SJSA1 (cell line): ENCODE measurements at regions not wholly inside any gene's neighbourhood (a gene's known extent, or its start where the extent isn't known, plus 50 kb on each side); places are given as distances from the start of the nearest gene placed in this dataset.
A peak's percentile ranks its signal among the peaks of the same experiment; 100 is the strongest.

Source experiments
- DNase-seq, 2 experiments: peaks; one replicate each; pipeline ENCODE4 v3.0.0-alpha.2; 2015 to 2020; ENCODE audit warnings: low spot score in 2 of 2, low read depth in 1 of 2
- H3K27ac ChIP-seq: fragments of 250-450 bp; sonication (Bioruptor Pico); 2 replicates; pipeline ENCODE4 v1.5.1; 2020; ENCODE audit warnings: mild to moderate bottlenecking, moderate library complexity
- H3K27me3 ChIP-seq: fragments of 250-450 bp; sonication (Bioruptor Pico); replicated peaks from 2 replicates; pipeline ENCODE4 v1.5.1; 2020; ENCODE audit warnings: mild to moderate bottlenecking, moderate library complexity
- H3K36me3 ChIP-seq: fragments of 250-450 bp; sonication (Bioruptor Pico); 2 replicates; pipeline ENCODE4 v1.5.1; 2020; ENCODE audit warnings: mild to moderate bottlenecking
- H3K4me1 ChIP-seq: fragments of 250-450 bp; sonication (Bioruptor Pico); replicated peaks from 2 replicates; pipeline ENCODE4 v1.6.1; 2021; ENCODE audit warnings: mild to moderate bottlenecking
- H3K4me3 ChIP-seq: fragments of 250-450 bp; sonication (Bioruptor Pico); 2 replicates; pipeline ENCODE4 v1.5.1; 2020; ENCODE audit warnings: mild to moderate bottlenecking
- H3K9me3 ChIP-seq: fragments of 250-450 bp; sonication (Bioruptor Pico); replicated peaks from 2 replicates; pipeline ENCODE4 v1.5.1; 2020; ENCODE audit warnings: mild to moderate bottlenecking

DNA sequence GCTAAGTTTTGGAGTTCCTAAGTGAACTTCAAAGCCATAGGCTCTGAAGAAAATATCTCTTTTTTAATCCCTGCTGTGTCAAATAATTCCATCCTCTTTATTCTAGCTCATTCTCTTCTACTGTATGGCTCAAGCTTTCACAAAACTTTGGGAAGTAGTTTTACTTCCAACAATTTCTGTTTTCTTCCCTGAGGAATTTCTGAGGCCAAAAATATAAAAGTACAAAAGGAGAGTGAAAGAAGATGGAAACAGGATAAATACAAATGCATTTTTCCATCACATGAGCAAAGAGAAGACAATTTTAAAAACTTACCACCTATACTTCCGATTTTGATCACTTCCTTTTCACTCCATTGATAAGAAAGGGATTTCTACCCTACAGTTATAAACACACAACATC, 585.7 kb upstream of the DAB2 start:
- DNase-seq = no peak
- H3K27ac ChIP-seq = no peak overlapping the region
- H3K9me3 ChIP-seq = 0 out of 2 replicates have a peak, but pooled peaks cover 2% of the 10 kb centered on the region
- H3K4me3 ChIP-seq = no peak overlapping the region
- no peaks in the 10 kb centered on the region for H3K36me3 ChIP-seq
- H3K4me1 ChIP-seq = no peaks in the 10 kb centered on the region
- H3K27me3 ChIP-seq = no peaks in the 10 kb centered on the region

GRCh38 chr5:40006260-40006659, 581.5 kb upstream of the DAB2 start:
- Histone ChIP-seq H3K27ac (no peak overlapping the region), H3K9me3 (0 out of 2 replicates have a peak, but pooled peaks cover 2% of the 10 kb centered on the region), H3K4me3 (no peak overlapping the region), H3K27me3 (no peaks in the 10 kb centered on the region), H3K4me1 (no peaks in the 10 kb centered on the region), H3K36me3 (no peaks in the 10 kb centered on the region)
- no peak for DNase-seq

DNA sequence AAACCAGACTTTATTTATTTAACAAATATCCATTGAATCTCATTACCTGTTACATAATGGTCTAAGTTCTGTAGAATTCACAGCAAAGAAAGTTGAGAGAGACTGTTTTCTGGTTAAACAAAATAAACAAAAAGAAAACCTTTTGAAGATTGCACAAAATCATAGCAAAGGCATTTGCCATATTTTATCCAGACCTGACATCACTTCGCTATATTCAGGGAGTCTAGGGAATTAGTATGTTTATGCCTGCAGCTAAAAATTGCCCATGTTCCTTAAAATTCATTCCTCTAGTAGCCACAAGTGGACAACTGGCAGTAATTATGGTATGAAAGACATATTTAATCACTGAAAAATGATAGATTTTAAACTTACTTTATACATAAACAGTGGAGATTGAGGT, 577.0 kb upstream of the DAB2 start:
- Histone ChIP-seq H3K9me3 (no peaks in the 10 kb centered on the region), H3K27me3 (no peaks in the 10 kb centered on the region), H3K4me3 (no peak overlapping the region), H3K4me1 (no peaks in the 10 kb centered on the region), H3K36me3 (no peaks in the 10 kb centered on the region), H3K27ac (no peak overlapping the region)
- no peak for DNase-seq

GRCh38 chr5:39998518-39998917, 573.7 kb upstream of the DAB2 start:
- no peaks in the 10 kb centered on the region for H3K36me3 ChIP-seq
- no peaks in the 10 kb centered on the region for H3K4me1 ChIP-seq
- H3K27ac ChIP-seq = no peak overlapping the region
- H3K27me3 ChIP-seq = no peaks in the 10 kb centered on the region
- H3K9me3 ChIP-seq = no peaks in the 10 kb centered on the region
- H3K4me3 ChIP-seq = no peak overlapping the region
- DNase-seq = no peak

- Histone ChIP-seq H3K27me3 (no peaks in the 10 kb centered on the region), H3K27ac (no peak overlapping the region), H3K9me3 (no peaks in the 10 kb centered on the region), H3K36me3 (no peaks in the 10 kb centered on the region), H3K4me1 (no peaks in the 10 kb centered on the region), H3K4me3 (no peak overlapping the region)
- DNase-seq = no peak
Measured at GRCh38 chr5:39995990-39996389, 571.2 kb upstream of the DAB2 start.

- no peak for DNase-seq
- Histone ChIP-seq H3K9me3 (no peaks in the 10 kb centered on the region), H3K4me1 (no peaks in the 10 kb centered on the region)
Measured at GRCh38 chr5:39992617-39993202, 567.9 kb upstream of the DAB2 start.

GRCh38 chr5:39986614-39987013, 561.8 kb upstream of the DAB2 start:
- Histone ChIP-seq H3K4me1 (no peaks in the 10 kb centered on the region), H3K9me3 (no peaks in the 10 kb centered on the region), H3K27me3 (no peaks in the 10 kb centered on the region), H3K27ac (no peak overlapping the region), H3K36me3 (no peaks in the 10 kb centered on the region), H3K4me3 (no peak overlapping the region)
- no peak for DNase-seq

More at GRCh38 chr5:39992617-39993202, 567.9 kb upstream of the DAB2 start:
- Histone ChIP-seq H3K36me3 (no peaks in the 10 kb centered on the region), H3K27me3 (no peaks in the 10 kb centered on the region), H3K27ac (no peak overlapping the region), H3K4me3 (no peak overlapping the region)

- H3K27me3 ChIP-seq = no peaks in the 10 kb centered on the region
- no peaks in the 10 kb centered on the region for H3K36me3 ChIP-seq
- H3K9me3 ChIP-seq = 0 out of 2 replicates have a peak, but pooled peaks cover 3% of the 10 kb centered on the region
- no peak for DNase-seq
- no peak overlapping the region for H3K4me3 ChIP-seq
- no peaks in the 10 kb centered on the region for H3K4me1 ChIP-seq
- H3K27ac ChIP-seq = no peak overlapping the region
Measured at GRCh38 chr5:39980056-39980455, 555.3 kb upstream of the DAB2 start.

DNA sequence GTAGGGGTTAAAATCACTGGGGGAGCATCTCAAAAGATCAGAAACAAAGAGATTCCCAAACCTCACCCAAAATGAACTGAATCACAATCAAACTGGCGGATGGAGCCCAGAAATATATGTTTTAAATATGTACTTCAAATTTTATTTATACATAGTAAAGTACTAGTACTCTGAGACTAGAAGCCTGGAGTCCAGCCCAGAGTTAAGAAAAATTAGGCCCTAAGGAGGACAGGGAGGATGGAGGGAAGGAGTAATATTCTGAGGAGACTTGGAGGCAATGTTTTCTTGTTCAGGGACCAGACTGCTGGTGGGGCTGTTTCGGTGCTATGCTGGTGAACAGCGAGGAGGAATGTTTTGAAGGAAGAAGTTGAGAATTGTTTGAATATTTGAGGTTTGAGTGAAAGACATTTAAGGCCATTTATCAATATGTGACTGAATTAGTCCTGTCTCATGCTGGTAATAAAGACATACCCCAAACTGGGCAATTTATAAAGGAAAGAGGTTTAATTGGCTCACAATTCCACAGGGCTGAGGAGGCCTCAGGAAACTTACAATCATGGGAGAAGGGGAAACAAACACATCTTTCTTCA, 552.4 kb upstream of the DAB2 start:
- Histone ChIP-seq H3K36me3 (no peaks in the 10 kb centered on the region), H3K4me1 (no peaks in the 10 kb centered on the region), H3K27me3 (no peaks in the 10 kb centered on the region), H3K4me3 (no peak overlapping the region), H3K27ac (no peak overlapping the region), H3K9me3 (0 out of 2 replicates have a peak, but pooled peaks cover 3% of the 10 kb centered on the region)
- DNase-seq = no peak

DNA sequence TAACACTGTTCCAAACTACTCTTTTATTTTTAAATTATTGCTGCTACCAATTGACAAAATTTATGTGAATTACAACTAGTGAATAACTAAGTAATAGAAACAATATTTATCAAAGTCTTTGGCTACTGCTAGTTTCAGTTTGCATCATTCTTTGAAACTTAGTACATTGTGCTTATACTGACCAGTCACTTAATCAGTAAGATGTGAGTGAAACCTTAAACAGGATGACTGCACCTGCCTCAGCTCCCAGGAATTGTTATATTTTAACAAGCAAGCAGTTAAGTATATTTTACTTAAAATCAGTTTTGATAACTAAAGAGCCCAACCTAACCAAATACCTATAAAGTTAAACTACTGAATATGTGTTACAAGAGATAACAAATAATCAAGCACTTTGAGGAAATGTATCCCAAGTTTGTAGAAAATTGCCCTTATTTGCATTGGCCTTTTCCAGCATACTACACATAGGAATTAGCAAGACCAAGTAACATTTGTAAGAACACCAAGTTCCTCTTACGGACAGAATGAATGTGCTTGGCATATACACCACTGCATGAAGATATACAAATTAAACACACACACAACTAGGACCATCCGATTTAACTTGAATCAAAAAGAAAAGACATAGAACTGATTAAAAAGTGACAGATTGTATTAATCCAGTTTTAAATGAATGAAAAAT, 545.5 kb upstream of the DAB2 start:
- Histone ChIP-seq H3K9me3 (no peaks in the 10 kb centered on the region), H3K27me3 (no peaks in the 10 kb centered on the region; the same call in 1 of the 2 replicates), H3K36me3 (no peaks in the 10 kb centered on the region), H3K4me1 (no peaks in the 10 kb centered on the region), H3K4me3 (no peak overlapping the region), H3K27ac (no peak overlapping the region)
- DNase-seq = no peak

GRCh38 chr5:39968381-39968780, 543.6 kb upstream of the DAB2 start:
- no peaks in the 10 kb centered on the region for H3K36me3 ChIP-seq
- DNase-seq = no peak
- no peaks in the 10 kb centered on the region for H3K9me3 ChIP-seq
- H3K4me3 ChIP-seq = no peak overlapping the region
- H3K27me3 ChIP-seq = no peaks in the 10 kb centered on the region; the same call in 1 of the 2 replicates
- no peak overlapping the region for H3K27ac ChIP-seq
- H3K4me1 ChIP-seq = no peaks in the 10 kb centered on the region

DNA sequence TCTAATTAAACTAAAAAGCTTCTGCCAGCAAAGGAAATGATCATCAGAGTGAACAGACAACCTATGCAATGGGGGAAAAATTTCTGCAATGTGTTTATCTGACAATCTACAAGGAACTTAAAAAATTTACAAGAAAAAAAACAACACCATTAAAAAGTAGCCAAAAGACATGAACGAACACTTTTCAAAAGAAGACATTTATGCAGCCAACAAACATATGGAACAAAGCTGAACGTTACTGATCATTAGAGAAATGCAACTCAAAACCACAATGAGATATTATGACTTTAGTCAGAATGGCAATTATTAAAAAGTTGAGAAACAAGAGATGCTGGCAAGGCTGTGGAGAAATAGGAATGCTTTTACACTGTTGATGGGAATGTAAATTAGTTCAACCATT, 530.4 kb upstream of the DAB2 start:
- Histone ChIP-seq H3K27me3 (no peaks in the 10 kb centered on the region), H3K9me3 (no peaks in the 10 kb centered on the region), H3K36me3 (no peaks in the 10 kb centered on the region), H3K4me3 (no peak overlapping the region), H3K27ac (no peak overlapping the region), H3K4me1 (no peaks in the 10 kb centered on the region)
- DNase-seq = no peak

- Histone ChIP-seq H3K4me3 (no peak overlapping the region), H3K36me3 (no peaks in the 10 kb centered on the region), H3K27me3 (no peaks in the 10 kb centered on the region), H3K9me3 (no peaks in the 10 kb centered on the region), H3K4me1 (no peaks in the 10 kb centered on the region), H3K27ac (no peak overlapping the region)
- DNase-seq = no peak
Measured at GRCh38 chr5:39951070-39951469, 526.3 kb upstream of the DAB2 start.

- H3K4me3 ChIP-seq = no peak overlapping the region
- DNase-seq = peak; percentile 49 to 56
- H3K4me1 ChIP-seq = no peaks in the 10 kb centered on the region
- H3K36me3 ChIP-seq = no peaks in the 10 kb centered on the region
- no peaks in the 10 kb centered on the region for H3K9me3 ChIP-seq
- no peaks in the 10 kb centered on the region for H3K27me3 ChIP-seq
- H3K27ac ChIP-seq = no peak overlapping the region
Measured at GRCh38 chr5:39948867-39949468, 524.2 kb upstream of the DAB2 start.
